Uterus (tissue), 3 donors: ENCODE measurements at regions not wholly inside any gene's neighbourhood (a gene's known extent, or its start where the extent isn't known, plus 50 kb on each side); places are given as distances from the start of the nearest gene placed in this dataset.

Source experiments
- DNase-seq, 2 donors: peaks; one replicate each; pipeline ENCODE4 v3.0.0-alpha.2; 2019 to 2020
- H3K27ac ChIP-seq, 2 donors: fragments of 200-600 bp; sonication (generic); 1 replicate in 1 of 2; 2 replicates in 1 of 2; pipeline ENCODE4 v1.5.1; 2016 to 2018
- H3K27me3 ChIP-seq, 2 donors: fragments of 200-600 bp; sonication (generic); one replicate each; pipeline ENCODE4 v1.5.1; 2018 to 2019; ENCODE audit warnings: control low read depth in 1 of 2
- H3K36me3 ChIP-seq, 2 donors: fragments of 200-600 bp; sonication (generic); one replicate each; pipeline ENCODE4 v1.5.1; 2019; ENCODE audit warnings: control low read depth in 1 of 2
- H3K4me1 ChIP-seq, 2 donors: fragments of 200-600 bp; sonication (generic); one replicate each; pipeline ENCODE4 v1.5.1; 2018 to 2019; ENCODE audit warnings: control low read depth in 1 of 2
- H3K4me3 ChIP-seq, 2 donors: fragments of 200-600 bp; sonication (generic); 1 replicate in 1 of 2; 2 replicates in 1 of 2; pipeline ENCODE4 v1.5.1; 2018 to 2019; ENCODE audit warnings: mild to moderate bottlenecking in 1 of 2
- H3K9me3 ChIP-seq, 2 donors: fragments of 200-600 bp; sonication (generic); one replicate each; pipeline ENCODE4 v1.5.1; 2019; ENCODE audit warnings: control low read depth in 1 of 2
- POLR2A ChIP-seq, 2 donors: fragments of 450-650 bp; IDR thresholded peaks; one replicate each; pipeline ENCODE4 v1.6.1; 2016; ENCODE audit warnings: antibody characterized with exemption in 2 of 2, mild to moderate bottlenecking in 1 of 2, moderate library complexity in 1 of 2
- intact Hi-C: fragments of 100-400 bp; cut with DNase I; formaldehyde crosslinking; loops from one replicate; pipeline ENCODE4 v1.15.1; 2023; ENCODE audit warnings: low total_unique reads
- TF ChIP-seq, protein P1 (sequence below), 4 experiments: fragments of 200-600 bp in 2 of 4; fragments of 450-650 bp in 2 of 4; sonication (generic) in 2 of 4; IDR thresholded peaks; one replicate each; pipeline ENCODE4 v1.5.1; 2016 to 2019; ENCODE audit warnings: antibody characterized with exemption in 4 of 4, mild to moderate bottlenecking in 2 of 4, moderate library complexity in 1 of 4
- donor health status: DM: yes; HTN: yes; CAD: no.

DNA sequence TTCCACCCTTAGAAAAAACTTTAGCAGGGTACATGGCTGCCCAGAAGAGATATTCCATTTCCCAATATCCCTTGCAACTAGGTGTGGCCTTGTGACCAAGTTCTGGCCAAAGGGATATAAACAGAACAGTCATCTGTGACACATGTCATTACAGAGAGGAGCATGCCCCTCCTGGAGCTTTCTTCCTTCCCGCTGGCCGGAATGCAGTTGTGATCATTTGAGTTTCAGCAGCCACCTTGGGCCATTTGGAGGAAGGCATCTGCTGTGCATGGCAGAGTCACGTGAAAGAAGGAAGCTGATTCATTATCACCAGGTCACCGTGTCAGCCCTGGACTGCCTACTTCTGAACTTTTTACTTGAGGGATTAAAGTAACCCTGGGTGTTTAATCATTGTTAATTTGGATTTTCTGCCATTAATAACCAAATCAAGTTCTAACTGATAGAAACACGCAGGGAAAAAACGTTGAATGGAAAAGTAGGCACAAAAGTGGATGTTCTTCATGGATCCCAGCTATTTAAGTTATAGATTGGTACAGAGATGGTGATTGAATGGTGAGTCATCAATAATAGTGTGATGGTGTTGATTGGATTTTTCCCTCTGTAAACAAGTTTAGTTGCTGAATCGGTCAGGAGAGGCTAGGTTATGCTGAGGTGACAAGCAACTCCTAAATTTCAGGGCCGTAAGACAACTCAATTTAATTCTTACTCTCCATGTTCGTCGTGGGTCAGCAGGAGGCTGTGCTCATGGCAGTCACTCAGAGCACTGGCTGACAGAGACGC is 80.7 kb upstream of the CCDC167 start:
- Histone ChIP-seq H3K4me3 (no peak overlapping the region), H3K9me3 (no peaks in the 10 kb centered on the region), H3K27me3 (no peaks in the 10 kb centered on the region), H3K27ac (no peak overlapping the region), H3K36me3 (no peaks in the 10 kb centered on the region), H3K4me1 (no peaks in the 10 kb centered on the region)
- no peak for TF ChIP-seq POLR2A (IDR thresholded peaks at IDR 0.05)
- TF ChIP-seq, protein P1, sequence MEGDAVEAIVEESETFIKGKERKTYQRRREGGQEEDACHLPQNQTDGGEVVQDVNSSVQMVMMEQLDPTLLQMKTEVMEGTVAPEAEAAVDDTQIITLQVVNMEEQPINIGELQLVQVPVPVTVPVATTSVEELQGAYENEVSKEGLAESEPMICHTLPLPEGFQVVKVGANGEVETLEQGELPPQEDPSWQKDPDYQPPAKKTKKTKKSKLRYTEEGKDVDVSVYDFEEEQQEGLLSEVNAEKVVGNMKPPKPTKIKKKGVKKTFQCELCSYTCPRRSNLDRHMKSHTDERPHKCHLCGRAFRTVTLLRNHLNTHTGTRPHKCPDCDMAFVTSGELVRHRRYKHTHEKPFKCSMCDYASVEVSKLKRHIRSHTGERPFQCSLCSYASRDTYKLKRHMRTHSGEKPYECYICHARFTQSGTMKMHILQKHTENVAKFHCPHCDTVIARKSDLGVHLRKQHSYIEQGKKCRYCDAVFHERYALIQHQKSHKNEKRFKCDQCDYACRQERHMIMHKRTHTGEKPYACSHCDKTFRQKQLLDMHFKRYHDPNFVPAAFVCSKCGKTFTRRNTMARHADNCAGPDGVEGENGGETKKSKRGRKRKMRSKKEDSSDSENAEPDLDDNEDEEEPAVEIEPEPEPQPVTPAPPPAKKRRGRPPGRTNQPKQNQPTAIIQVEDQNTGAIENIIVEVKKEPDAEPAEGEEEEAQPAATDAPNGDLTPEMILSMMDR (IDR thresholded peaks at IDR 0.05): no peak
- intact Hi-C loops: no loop called here
- no peak for DNase-seq

DNA sequence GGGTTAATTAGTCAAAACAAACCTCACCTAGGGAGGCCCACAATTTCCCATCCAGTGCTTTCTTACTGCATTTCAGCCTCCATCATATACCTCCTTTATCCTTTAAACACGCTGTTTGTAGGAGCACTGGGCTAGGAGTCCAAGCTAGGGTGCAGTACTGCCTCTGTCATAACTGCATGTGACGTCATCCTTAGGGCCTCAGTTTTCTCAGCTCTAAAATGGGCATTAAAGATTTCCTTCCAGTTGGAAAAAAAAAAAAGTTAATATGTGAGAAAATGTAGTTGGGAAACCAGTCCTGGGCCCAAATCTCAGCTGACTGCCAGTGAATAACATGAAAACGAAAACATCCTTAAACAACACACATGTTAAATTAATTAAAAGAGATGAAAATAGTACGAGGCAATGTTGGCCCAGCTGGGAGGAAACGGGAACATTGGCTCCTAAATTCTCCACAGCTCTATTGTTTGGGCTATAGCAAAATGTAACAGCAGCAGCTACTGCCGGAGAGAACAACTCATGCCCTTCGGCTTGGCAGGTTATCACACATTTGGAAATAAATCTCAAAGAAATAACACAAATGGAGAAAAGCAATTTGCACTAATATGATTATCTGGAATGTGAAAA is 79.9 kb upstream of the CCDC167 start:
- Histone ChIP-seq H3K4me3 (no peak overlapping the region), H3K27me3 (no peaks in the 10 kb centered on the region), H3K27ac (no peak overlapping the region), H3K9me3 (no peaks in the 10 kb centered on the region), H3K4me1 (no peaks in the 10 kb centered on the region), H3K36me3 (no peaks in the 10 kb centered on the region)
- intact Hi-C loops: no loop called here
- TF ChIP-seq POLR2A (IDR thresholded peaks at IDR 0.05): no peak
- TF ChIP-seq, protein P1 (IDR thresholded peaks at IDR 0.05): no peak
- no peak for DNase-seq

- H3K4me3 ChIP-seq: no peak overlapping the region
- no peaks in the 10 kb centered on the region for H3K36me3 ChIP-seq
- no peaks in the 10 kb centered on the region for H3K27me3 ChIP-seq
- no peak overlapping the region for H3K27ac ChIP-seq
- no peak for DNase-seq
- intact Hi-C loops: no loop called here
- TF ChIP-seq, protein P1 (IDR thresholded peaks at IDR 0.05): no peak
- TF ChIP-seq POLR2A (IDR thresholded peaks at IDR 0.05): no peak
- H3K4me1 ChIP-seq: no peaks in the 10 kb centered on the region
- H3K9me3 ChIP-seq: no peaks in the 10 kb centered on the region
Observed at GRCh38 chr6:37578104-37578503, 78.4 kb upstream of the CCDC167 start.

GRCh38 chr6:37576336-37576737 is 76.6 kb upstream of the CCDC167 start:
- TF ChIP-seq, protein P1 (IDR thresholded peaks at IDR 0.05): no peak
- DNase-seq: no peak

GRCh38 chr6:37575221-37575620 is 75.5 kb upstream of the CCDC167 start:
- intact Hi-C loops: no loop called here
- H3K36me3 ChIP-seq: no peaks in the 10 kb centered on the region
- no peaks in the 10 kb centered on the region for H3K9me3 ChIP-seq
- H3K27me3 ChIP-seq: no peaks in the 10 kb centered on the region
- no peak for DNase-seq
- TF ChIP-seq, protein P1 (IDR thresholded peaks at IDR 0.05): no peak
- no peak for TF ChIP-seq POLR2A (IDR thresholded peaks at IDR 0.05)
- H3K4me3 ChIP-seq: no peak overlapping the region
- H3K4me1 ChIP-seq: no peaks in the 10 kb centered on the region
- no peak overlapping the region for H3K27ac ChIP-seq

More at GRCh38 chr6:37576336-37576737, 76.6 kb upstream of the CCDC167 start:
- H3K9me3 ChIP-seq: no peaks in the 10 kb centered on the region
- no peaks in the 10 kb centered on the region for H3K36me3 ChIP-seq
- no peaks in the 10 kb centered on the region for H3K4me1 ChIP-seq
- intact Hi-C loops: no loop called here
- H3K4me3 ChIP-seq: no peak overlapping the region
- no peak overlapping the region for H3K27ac ChIP-seq
- no peaks in the 10 kb centered on the region for H3K27me3 ChIP-seq
